SKM-1 treated with dmso at 0.1 percent for 144 hours (cell line): ENCODE measurements at regions not wholly inside any gene's neighbourhood (a gene's known extent, or its start where the extent isn't known, plus 50 kb on each side); places are given as distances from the start of the nearest gene placed in this dataset.

Source experiments
- DNase-seq: peaks from one replicate; lab custom pipeline; 2025; ENCODE audit not compliant: unreplicated experiment; lab: John Stamatoyannopoulos, UW

DNA sequence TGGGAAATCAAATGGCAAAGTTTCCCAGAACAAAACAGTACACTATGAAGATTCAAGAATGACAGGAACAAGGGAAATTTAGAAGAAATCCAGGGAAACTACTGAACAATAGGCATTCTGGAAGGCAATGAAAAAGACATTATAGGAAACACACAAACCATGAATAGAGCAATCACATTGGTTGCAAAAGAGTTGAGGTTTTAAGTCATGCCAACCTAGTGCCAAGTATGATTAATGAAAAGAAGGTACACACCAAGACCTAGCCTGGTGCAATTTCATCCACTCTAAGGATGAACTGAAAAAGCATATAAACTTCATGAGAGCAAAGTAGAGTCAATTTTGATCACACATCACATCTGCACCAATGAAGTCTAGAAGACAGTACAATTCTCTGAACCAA, 326.9 kb downstream of the PDHA2 start:
- no peak for DNase-seq

DNA sequence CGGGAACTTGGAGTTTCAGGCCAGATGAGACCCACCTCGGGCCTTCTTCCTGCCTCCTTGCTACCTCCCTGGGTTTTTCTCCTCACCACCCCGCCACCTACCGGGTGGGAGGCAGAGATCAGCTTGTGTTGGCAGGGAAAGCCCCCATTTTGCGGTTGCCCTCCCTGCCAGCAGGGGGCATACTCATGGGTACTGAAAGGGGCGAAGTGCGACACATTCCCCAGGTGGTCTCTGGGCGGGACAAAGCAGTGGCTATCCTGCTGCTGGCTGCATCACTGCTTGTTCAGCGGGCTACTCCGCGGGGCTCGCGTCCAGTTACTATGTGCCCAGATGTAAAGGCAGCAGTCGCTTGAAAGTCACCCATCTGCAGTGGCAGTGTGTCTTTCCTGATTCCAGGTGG, 330.3 kb downstream of the PDHA2 start:
- DNase-seq = no peak

DNA sequence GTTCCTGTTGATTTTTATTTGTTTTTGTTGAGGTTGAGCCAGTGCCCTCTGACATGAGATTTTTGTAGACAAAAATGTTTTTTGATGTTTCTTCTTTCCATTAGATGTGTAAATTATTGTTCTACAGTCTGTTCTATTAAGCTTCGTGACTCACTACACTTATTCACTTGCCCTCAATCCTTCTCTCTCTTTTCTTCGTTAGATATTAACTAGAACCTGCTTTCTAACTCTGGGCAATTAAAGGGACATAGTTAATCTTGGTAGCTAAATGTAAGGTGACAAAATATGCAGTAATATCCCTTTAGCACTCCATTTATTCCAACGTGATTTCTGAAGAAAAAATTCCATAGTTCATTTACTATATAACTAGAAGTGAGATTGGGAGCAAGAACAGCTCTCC, 333.9 kb downstream of the PDHA2 start:
- no peak for DNase-seq

- no peak for DNase-seq
Observed at GRCh38 chr4:96175871-96176270, 336.0 kb downstream of the PDHA2 start.

DNA sequence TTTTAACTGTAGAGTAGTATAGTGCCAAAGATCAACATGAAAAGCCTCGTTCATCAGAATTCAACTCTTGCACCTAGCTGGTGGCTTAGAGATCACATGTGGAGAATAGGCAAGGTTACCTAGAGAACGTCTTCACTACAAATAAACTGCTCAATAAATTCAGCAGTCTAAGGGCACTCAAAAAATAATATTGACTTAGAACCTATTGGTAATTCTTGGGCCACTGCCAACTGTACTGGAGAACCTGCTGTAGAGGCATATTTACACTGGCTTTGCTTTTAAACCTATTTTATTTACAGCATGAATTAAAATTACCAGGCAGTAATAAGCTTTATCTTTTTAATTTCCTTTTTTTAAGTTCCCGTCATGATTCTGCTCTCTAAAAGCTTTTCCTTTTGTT, 343.7 kb downstream of the PDHA2 start:
- DNase-seq = no peak

DNA sequence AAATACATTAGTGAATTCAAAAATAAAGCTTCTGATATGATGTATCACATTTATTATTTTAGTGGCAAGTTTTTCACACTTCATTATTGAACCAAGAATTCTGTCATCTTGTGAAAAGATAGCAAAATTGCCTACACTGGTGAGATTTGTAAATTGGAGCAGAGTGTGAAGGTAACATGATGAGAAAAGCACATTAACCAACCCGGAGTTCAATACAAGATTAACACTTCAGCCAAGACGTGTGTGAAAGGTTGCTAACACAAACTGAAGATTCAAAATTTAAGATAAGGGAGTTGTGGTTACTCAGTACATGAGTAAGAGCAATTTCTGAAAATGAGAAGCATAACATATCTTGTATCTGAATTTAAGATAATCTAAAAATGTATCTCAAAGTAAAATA, 346.7 kb downstream of the PDHA2 start:
- DNase-seq = no peak

DNA sequence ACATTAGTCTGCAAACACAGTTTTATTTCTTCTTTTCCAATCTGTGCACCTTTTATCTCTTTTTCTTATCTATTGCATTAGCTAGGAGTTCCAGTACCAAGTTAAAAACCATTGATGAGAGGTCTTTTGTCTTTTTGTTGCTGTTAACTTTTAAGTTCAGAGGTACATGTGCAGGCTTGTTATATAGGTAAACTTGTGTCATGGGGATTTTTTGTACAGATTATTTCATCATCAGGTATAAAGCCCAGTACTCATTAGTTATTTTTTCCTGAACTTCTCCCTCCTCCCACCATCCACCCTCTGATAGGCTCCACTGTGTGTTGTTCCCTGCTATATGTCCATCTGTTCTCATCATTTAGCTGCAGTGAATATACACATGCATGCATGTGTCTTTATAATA, 349.9 kb downstream of the PDHA2 start:
- no peak for DNase-seq

GRCh38 chr4:96193061-96193460, 353.2 kb downstream of the PDHA2 start:
- no peak for DNase-seq

GRCh38 chr4:96194993-96195392, 355.1 kb downstream of the PDHA2 start:
- DNase-seq = no peak

GRCh38 chr4:96205143-96205936, 365.4 kb downstream of the PDHA2 start:
- DNase-seq = no peak

DNA sequence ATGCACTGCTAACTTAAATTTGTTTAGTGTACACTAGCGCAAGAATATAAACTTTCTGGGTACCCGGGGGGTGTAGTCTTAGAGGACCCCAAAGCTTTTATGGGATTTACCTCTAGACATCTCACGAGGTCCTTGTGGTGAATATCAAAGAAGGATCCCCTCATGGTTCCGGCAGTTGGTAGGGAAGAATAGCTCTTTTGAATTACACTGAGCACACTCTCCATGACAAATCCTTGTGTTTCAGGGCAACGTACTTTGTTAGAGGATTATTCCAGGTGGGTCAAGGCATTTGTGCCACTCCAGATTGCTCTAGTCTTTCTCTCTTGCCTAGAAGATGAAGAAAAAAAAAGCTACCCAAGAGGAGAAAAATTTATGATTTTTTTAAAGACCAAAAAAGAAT, 387.6 kb downstream of the PDHA2 start:
- DNase-seq = no peak

DNA sequence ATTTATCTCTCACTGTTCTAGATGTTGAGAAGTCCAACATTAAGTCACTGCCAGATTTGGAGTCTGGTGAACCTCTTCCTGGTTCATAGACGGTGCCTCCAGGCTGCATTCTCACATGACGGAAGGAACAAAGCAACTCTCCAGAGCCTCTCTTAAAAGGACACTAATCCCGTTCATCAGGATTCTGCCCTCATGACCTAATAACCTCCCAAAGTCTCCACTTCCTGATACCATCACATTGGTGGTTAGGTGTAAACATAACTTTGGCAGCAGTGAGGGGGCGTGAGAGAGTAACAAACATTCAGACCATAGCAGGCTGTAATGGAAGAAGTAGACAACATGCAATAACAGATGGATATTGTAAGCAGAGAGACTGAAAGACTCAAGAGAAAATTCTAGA, 388.6 kb downstream of the PDHA2 start:
- DNase-seq = no peak

- DNase-seq = no peak
Observed at GRCh38 chr4:96240041-96240440, 400.1 kb downstream of the PDHA2 start.

- no peak for DNase-seq
Observed at GRCh38 chr4:96241819-96242218, 401.9 kb downstream of the PDHA2 start.

DNA sequence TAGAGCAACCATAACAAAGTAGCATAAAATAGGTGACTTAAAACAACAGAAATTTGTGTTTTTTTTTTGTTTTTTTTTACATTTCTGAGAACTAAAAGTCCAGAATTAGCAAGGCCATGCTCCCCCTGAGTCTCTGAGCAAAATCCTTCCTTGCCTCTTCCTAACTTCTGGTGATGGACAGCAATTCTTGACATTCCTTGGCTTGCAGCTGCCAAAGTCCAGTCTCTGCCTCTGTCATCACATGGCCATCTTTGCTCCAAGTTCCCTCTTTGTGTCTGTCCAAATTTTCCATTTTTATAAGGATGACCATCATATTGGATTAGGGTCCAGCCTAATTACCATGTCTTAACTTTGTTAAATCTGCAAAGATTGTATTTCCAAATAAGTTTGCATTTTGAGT, 407.2 kb downstream of the PDHA2 start:
- no peak for DNase-seq

GRCh38 chr4:96248225-96248624, 408.3 kb downstream of the PDHA2 start:
- DNase-seq = no peak

- no peak for DNase-seq
Observed at GRCh38 chr4:96260064-96260682, 420.3 kb downstream of the PDHA2 start.

- DNase-seq = no peak
Observed at GRCh38 chr4:96262057-96262456, 422.2 kb downstream of the PDHA2 start.

DNA sequence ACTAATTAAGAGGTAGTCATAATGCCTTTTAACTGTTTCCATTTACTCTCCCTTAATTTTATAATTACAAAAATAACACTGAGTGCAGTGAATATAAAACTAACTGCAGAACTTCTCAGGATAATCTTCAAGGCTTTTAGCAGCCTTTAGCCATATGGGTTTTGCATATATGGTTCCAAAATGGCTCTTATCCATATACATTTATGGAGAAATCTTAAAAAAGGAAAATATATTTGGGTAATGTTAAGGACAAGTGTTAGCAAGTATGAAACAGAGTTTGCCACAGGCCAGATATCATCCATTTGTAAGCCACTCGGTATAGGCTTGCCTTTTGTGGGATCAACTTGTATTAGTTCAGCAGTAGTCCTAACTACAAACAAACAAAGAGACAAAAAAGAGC, 423.4 kb downstream of the PDHA2 start:
- DNase-seq = no peak

DNA sequence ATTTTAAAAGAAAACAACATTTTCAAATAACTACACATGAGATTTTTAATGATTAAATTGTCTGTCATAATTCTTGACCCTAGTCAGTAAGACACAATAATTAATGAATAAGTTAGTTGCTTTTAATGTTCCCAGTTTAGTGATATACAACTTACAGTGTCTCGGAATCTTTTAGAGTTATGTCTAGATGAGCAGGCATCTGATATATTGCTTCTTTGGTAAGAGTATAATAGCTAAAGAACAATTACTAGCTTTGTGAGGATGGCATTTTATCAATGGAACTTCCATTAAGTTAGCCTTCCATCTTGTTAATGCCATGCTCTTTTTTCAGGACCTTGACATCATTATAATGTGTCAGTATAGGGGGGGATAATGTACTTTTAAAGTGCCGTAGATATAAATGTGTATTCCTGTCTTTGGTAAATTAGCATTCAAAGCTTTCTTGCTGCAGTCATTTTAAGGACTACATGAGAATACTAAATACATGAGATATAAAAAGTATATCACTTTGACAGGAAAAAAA, 425.1 kb downstream of the PDHA2 start:
- DNase-seq = no peak

GRCh38 chr4:96293806-96294205, 453.9 kb downstream of the PDHA2 start:
- no peak for DNase-seq

DNA sequence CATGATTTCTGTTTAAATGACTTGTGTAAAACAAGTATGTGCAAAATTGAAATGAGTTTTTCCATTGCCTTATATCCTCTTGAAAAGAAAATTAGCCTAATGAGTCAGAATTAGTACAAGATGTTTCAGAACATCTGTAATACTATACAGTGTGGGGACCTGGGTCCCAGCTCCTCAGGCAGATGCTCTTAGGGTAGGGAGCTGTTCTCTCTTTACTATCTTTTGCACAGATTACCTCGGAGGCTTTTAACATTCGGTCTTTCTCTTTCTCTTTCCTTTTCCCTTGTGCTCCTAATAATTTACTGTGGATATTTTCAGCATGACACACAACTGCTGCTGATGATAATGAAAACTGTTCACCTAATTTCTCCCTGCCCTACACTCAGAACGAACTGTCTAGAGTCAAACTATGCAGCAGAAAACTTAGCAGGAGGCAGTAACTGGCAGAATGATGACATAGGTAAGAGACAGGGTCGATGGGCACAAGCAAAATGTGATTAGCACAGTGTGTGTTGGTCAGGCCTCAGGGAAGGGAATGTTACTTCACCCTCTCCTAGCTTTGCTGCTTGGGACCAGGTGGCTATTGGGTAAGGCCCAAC, 455.3 kb downstream of the PDHA2 start:
- no peak for DNase-seq
